ENCODE measurements at regions not wholly inside any gene's neighbourhood (a gene's known extent, or its start where the extent isn't known, plus 50 kb on each side); places are given as distances from the start of the nearest gene placed in this dataset.

DNA sequence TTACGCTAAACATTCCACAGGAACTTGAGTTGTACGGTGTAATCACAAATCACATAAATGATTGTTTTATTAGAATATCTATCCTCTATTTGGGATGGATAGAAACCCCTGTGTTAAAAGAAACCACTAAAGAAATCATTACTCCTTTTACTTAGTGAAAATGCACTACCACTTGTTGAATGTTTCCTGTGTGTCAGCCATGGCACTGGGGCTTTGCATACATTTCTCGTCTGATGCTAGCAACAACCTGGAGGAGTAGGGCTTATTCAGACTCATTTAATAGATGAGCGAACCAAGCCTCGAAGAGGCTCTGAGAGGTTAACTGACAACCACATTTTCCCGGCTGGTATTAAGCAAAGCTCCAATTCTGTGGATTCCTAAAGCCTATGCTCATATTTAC is 60.5 kb upstream of the PELI1 start:
- Histone ChIP-seq H3K36me3 (no peaks in the 10 kb centered on the region), H3K4me3 (peak overlapping the region in 1 of 2 donors; percentile 38), H3K4me1 (peaks cover 0 to 48% (median 31%) of the 10 kb centered on the region in 4 donors), H3K9me3 (no peaks in the 10 kb centered on the region), H3K27me3 (no peaks in the 10 kb centered on the region), H3K27ac (peak overlapping the region; percentile 88)
- DNase-seq: no peak
- intact Hi-C loops (cut with DNase I; ENCODE audit: low total_unique reads): loop anchor here (10.0 kb wide), 1 partner anchor 60 kb away; the partner anchor contains the start of gene PELI1
- TF ChIP-seq, protein P1, sequence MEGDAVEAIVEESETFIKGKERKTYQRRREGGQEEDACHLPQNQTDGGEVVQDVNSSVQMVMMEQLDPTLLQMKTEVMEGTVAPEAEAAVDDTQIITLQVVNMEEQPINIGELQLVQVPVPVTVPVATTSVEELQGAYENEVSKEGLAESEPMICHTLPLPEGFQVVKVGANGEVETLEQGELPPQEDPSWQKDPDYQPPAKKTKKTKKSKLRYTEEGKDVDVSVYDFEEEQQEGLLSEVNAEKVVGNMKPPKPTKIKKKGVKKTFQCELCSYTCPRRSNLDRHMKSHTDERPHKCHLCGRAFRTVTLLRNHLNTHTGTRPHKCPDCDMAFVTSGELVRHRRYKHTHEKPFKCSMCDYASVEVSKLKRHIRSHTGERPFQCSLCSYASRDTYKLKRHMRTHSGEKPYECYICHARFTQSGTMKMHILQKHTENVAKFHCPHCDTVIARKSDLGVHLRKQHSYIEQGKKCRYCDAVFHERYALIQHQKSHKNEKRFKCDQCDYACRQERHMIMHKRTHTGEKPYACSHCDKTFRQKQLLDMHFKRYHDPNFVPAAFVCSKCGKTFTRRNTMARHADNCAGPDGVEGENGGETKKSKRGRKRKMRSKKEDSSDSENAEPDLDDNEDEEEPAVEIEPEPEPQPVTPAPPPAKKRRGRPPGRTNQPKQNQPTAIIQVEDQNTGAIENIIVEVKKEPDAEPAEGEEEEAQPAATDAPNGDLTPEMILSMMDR (IDR thresholded peaks at IDR 0.05): no peak

DNA sequence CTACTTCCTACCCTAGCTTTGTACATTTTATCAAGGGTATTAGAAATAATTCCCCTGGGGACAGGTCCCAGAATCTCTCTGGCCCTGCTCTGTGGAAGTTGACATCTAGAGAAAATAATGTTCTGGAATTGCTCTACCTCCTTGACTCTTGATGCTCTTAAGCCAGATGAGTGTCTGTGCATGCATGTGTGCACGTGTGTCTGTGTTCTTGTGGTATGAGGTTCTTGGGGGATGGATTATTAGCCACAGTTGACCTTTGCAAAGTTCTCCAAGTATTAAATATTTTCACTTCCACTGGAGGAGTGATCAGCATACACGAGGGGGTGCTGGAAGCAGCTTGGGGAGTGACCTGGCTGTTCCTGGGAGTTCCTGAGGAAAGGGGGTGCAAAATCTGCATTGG is 61.2 kb upstream of the PELI1 start:
- no peaks in the 10 kb centered on the region for H3K27me3 ChIP-seq
- H3K4me3 ChIP-seq: no peak overlapping the region
- no peaks in the 10 kb centered on the region for H3K36me3 ChIP-seq
- intact Hi-C loops (cut with DNase I; ENCODE audit: low total_unique reads): loop anchor here (10.0 kb wide), 1 partner anchor 61 kb away; the partner anchor contains the start of gene PELI1
- H3K9me3 ChIP-seq: no peaks in the 10 kb centered on the region
- H3K4me1 ChIP-seq: peaks cover 0 to 45% (median 30%) of the 10 kb centered on the region in 4 donors
- DNase-seq: no peak
- TF ChIP-seq, protein P1 (IDR thresholded peaks at IDR 0.05): no peak
- H3K27ac ChIP-seq: peak overlapping the region; percentile 88

DNA sequence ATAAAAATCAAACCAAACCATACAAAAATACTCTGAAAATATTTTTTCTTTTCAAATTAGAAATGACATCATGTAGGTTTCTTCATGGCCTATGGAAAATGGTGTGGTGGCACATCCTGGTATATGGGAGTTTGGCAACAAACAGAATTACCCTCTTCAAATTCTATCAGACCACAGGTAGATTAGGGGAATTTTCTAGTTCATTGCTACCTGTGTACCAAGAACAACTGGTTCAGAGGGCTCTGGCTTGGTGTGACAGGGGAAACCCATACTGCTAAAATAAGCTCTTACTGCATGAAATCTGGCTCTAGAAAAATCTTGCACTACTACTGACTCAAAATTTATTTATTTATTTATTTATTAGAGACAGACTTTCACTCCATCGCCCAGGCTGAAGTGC is 63.4 kb upstream of the PELI1 start:
- no peaks in the 10 kb centered on the region for H3K36me3 ChIP-seq
- no peaks in the 10 kb centered on the region for H3K27me3 ChIP-seq
- H3K4me1 ChIP-seq: peaks cover 0 to 26% (median 20%) of the 10 kb centered on the region in 4 donors
- DNase-seq: no peak
- H3K9me3 ChIP-seq: no peaks in the 10 kb centered on the region
- no peak overlapping the region for H3K27ac ChIP-seq
- H3K4me3 ChIP-seq: no peak overlapping the region
- intact Hi-C loops (cut with DNase I; ENCODE audit: low total_unique reads): loop anchor here (10.0 kb wide), 1 partner anchor 63 kb away; the partner anchor contains the start of gene PELI1
- TF ChIP-seq, protein P1 (IDR thresholded peaks at IDR 0.05): no peak

DNA sequence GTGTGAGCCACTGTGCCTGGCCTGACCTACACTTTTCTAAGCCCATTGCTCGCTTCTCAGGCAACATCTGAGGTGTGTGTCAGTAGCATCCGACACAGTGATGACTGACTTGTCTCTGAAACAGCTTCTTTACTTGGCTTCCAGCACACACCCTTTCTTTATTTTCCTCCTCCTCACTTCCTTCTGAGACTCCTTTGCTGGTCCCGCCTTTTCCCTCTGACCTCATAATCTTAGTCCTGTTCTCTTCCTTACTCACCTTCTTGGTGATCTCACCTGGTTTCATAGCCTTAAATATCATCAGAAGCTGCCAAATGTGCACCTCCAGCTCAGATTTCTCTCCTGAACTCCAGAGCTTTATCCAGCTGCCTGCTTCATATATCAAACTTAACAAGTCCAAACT is 66.6 kb upstream of the PELI1 start:
- H3K9me3 ChIP-seq: no peaks in the 10 kb centered on the region
- DNase-seq: no peak
- intact Hi-C loops (cut with DNase I; ENCODE audit: low total_unique reads): no loop called here
- no peaks in the 10 kb centered on the region for H3K4me1 ChIP-seq
- no peak overlapping the region for H3K4me3 ChIP-seq
- H3K27me3 ChIP-seq: no peaks in the 10 kb centered on the region
- TF ChIP-seq, protein P1 (IDR thresholded peaks at IDR 0.05): no peak
- H3K36me3 ChIP-seq: no peaks in the 10 kb centered on the region
- H3K27ac ChIP-seq: no peak overlapping the region

DNA sequence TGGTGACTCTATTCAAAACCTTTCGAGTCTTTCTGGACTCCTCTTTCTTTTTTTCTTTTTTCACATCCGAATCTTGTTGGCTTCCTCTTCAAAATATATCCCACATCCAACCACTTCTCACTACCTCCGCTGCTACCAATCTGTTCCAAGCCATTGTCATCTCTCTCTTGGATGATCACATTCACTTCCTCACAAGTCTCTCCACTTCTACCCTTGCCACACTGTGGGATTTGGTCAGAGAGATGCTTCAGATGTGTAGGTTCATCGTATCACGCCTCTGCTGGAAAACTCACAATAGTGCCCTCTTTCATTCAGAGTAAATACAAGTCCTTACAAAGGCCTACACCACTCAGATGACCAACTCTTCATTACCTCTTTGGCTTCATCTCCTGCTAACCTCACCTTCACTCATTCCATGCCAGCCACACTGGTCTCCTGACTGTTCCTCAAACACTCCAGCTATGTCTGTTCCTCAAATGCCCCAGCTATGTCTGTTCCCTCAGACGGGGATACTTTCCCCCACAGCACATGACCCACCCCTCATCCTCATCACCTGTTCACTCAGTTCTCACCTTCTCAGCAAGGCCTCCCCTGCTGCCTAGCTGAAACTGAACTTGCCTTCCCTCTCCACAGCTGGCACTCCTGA is 67.2 kb upstream of the PELI1 start:
- no peaks in the 10 kb centered on the region for H3K9me3 ChIP-seq

More for the DNA sequence above, 67.2 kb upstream of the PELI1 start:
- intact Hi-C loops (cut with DNase I; ENCODE audit: low total_unique reads): no loop called here
- H3K4me1 ChIP-seq: no peaks in the 10 kb centered on the region
- no peak overlapping the region for H3K27ac ChIP-seq
- no peak overlapping the region for H3K4me3 ChIP-seq
- TF ChIP-seq, protein P1 (IDR thresholded peaks at IDR 0.05): no peak
- H3K36me3 ChIP-seq: no peaks in the 10 kb centered on the region
- DNase-seq: no peak
- H3K27me3 ChIP-seq: no peaks in the 10 kb centered on the region
